ENCODE measurements at regions not wholly inside any gene's neighbourhood (a gene's known extent, or its start where the extent isn't known, plus 50 kb on each side); places are given as distances from the start of the nearest gene placed in this dataset.

DNA sequence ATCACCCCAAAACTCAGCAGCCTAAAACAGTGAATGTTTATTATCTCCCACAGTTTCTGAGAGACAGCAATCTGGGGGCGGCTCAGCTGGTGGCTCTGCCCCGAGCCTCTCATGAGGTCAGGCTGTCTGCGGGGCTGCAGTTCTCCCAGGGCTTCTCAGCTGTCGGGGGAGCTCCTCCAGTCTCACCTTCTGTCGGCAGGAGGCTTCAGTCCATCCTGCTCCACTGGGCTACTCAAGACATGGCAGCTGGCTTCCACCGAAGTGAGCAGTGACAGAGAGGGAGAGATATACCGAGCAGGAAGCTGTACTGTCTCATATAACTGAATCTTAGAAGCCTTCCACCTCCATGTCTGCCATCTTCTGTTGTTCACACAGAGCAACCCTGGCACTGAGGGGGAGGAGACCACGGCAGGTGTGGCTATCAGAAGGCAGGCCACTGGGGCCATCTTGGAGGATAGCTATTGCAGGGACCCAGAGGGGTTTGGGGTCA is 72.8 kb upstream of the ITGA11 start:
- DNase-seq (ENCODE audit: low read depth): no peak
- TF ChIP-seq CTCF (IDR thresholded peaks at IDR 0.05; ENCODE audit: insufficient read depth, low read depth, low read length): no peak
- no peak overlapping the region for H3K4me3 ChIP-seq (ENCODE audit: low read depth, low read length)

DNA sequence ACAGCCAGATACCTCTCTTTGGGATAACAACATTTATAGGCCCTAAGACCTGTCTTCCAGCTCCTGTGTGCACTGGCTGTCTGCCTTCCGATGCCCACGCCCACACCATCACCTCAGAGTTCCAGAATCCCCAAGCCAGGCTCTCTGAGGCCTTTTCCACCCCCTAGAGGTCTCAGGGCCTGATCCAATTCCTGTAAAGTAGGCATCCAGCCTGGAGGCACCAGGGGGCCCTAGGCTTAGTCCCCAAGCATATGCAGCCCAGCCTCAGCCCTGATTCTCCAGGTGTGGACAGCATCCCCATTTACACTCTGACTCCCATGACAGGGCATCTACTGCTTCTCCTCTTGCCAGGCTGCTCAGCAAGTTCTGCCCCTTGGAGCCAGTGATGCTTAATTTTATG is 72.7 kb upstream of the CORO2B start:
- DNase-seq (ENCODE audit: low read depth): no peak
- TF ChIP-seq CTCF (IDR thresholded peaks at IDR 0.05; ENCODE audit: insufficient read depth, low read depth, low read length): no peak
- no peak overlapping the region for H3K4me3 ChIP-seq (ENCODE audit: low read depth, low read length)

- no peak overlapping the region for H3K4me3 ChIP-seq (ENCODE audit: low read depth, low read length)
- TF ChIP-seq CTCF (IDR thresholded peaks at IDR 0.05; ENCODE audit: insufficient read depth, low read depth, low read length): no peak
- no peak for DNase-seq (ENCODE audit: low read depth)
Measured at GRCh38 chr15:68507447-68507846, 71.3 kb upstream of the CORO2B start.

DNA sequence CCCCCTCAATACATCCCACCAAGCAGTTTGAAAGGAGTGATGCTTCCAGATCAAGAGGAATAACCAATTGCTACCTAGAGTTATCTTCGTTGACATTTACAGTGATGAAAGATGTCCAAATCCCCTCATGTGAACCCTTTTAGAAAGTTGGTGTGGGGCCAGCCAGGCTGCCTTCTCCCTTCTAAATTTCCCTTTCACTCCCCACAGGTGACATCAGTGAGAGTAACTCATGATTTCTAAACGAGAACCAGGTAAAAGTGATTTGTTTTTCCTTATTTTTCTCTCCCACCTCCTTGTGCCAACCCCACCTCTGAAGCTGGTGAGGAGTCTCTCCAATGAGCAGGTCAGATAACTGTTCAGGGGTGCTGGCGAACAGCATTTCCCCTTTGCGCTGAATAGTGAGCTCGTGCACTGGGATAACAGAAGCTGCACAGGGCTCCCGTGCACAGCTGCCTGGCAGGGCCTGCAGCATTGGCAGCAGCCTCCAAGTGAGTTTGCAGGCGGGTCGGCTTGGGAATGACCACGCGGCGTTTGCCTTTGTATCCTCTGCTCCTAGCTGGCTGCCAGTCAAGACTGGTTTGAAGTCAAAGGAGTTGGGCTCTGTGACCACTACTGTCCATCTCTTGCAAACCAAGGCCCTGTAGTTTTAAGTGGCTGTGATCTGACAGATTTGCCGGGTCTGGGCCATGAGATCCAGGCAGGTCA is 70.2 kb upstream of the CORO2B start:
- TF ChIP-seq CTCF (IDR thresholded peaks at IDR 0.05; ENCODE audit: insufficient read depth, low read depth, low read length): no peak
- DNase-seq (ENCODE audit: low read depth): no peak
- H3K4me3 ChIP-seq (ENCODE audit: low read depth, low read length): no peak overlapping the region

DNA sequence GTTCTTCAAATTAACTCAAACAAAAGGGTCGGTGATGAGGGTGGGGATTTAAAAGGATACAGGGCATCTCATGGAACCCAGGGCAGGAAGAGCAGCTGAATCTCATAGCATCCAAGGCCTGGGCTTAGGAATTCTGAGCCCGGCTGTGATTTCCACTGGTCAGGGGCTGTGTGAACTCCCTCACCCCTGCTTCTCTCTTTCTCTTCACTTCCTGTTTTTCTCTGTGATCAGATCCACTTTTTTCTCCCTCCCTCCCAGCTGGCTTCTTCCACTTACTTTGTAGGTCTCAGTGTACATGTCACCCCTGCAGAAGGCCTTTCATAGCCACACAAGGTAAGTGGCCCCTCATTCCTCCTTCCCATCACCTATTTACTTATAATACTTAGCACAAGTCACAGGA is 68.2 kb upstream of the CORO2B start:
- no peak for TF ChIP-seq CTCF (IDR thresholded peaks at IDR 0.05; ENCODE audit: insufficient read depth, low read depth, low read length)
- DNase-seq (ENCODE audit: low read depth): no peak

DNA sequence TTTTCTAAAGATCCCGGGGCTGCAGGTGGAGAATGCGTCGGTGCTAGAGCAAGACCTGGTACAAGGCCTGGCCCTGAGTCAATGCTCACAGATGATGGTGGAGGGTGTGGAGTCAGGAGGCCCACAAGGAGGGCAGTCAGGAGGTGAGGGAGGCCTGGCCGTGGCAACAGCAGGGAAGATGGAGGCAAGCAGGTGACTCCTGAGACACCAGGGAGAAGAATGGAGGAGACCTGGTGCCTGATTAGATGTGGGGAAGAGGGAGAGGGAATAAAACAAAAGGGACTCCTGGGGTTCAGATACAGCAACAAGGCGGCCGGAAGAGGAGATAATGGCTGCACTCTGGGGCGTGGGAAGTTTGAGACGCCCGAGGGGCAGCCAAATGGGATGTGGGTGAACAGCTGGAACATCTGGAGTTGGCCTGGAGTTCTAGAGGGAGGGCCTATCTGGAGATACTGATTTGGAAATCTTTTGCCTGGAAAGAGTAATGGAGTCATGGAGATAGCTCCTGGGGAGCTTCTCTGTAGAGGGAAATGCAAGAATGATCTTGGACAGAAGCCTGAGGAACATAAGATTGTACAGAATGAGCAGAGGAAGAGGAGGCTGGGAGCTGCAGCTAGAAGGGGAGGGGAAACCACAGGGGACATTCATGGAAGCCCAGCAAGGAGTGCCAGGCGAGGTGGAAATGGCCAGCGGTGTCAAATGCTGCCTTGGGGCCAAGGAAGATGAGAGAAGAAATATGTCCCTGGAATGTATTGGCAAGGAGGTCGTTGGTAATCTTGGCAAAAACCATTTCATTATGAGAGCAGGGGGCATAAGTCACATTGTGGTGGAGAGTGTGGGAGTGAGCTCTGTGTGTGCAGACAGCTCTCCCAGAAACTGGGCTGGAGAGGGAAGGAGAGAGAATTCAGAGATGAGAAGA is 67.5 kb upstream of the CORO2B start:
- peak; percentile 45 for DNase-seq (ENCODE audit: low read depth)
- TF ChIP-seq CTCF (IDR thresholded peaks at IDR 0.05; ENCODE audit: insufficient read depth, low read depth, low read length): no peak
- H3K4me3 ChIP-seq (ENCODE audit: low read depth, low read length): no peak overlapping the region

More for the DNA sequence above, 68.2 kb upstream of the CORO2B start:
- no peak overlapping the region for H3K4me3 ChIP-seq (ENCODE audit: low read depth, low read length)
